HCT116 (cell line): ENCODE measurements at regions not wholly inside any gene's neighbourhood (a gene's known extent, or its start where the extent isn't known, plus 50 kb on each side); places are given as distances from the start of the nearest gene placed in this dataset.

Experiments
- ATAC-seq: fragments of 200-7000 bp; cut with Tn5 transposase; 2 replicates; pipeline ENCODE4 v1.9.1; 2020; ENCODE audit warnings: mild to moderate bottlenecking, moderate library complexity
- BruUV-seq: library from RNA; stranded (reverse); fragments of 400-500 nt; replicated peaks from 2 replicates; lab custom pipeline; 2021; lab: Mats Ljungman, UMichigan
- CTCF ChIA-PET: fragments of 300-600 bp; sonication (Branson Sonifier 250); formaldehyde crosslinking; loops from one replicate; lab custom pipeline; 2021; ENCODE audit warnings: antibody characterized with exemption; lab: Charles Lee
- POLR2A ChIA-PET: fragments of 300-600, 350-600 bp; sonication (Branson Sonifier 250); formaldehyde crosslinking; loops from one replicate; lab custom pipeline; 2021; ENCODE audit warnings: antibody characterized with exemption; lab: Charles Lee
- RAD21 ChIA-PET, 2 experiments: fragments of 300-600 bp; sonication (Branson Sonifier 250); formaldehyde crosslinking; loops; one replicate each; lab custom pipeline; 2023; ENCODE audit warnings: low total read pairs in 2 of 2; ENCODE audit not compliant: uncharacterized antibody in 2 of 2, unreplicated experiment in 2 of 2, low non-redundant PET in 1 of 2; lab: Charles Lee
- DNase-seq: peaks from one replicate; pipeline ENCODE4 v3.0.0-alpha.2; 2010; ENCODE audit warnings: low read depth, low spot score
- H2AFZ ChIP-seq: fragments of 200-600 bp; shearing (Covaris generic), sonication (generic); 2 replicates; pipeline ENCODE4 v1.6.1; 2017; ENCODE audit warnings: low read depth, mixed run types, mixed read lengths, antibody characterized with exemption, low read length; ENCODE audit not compliant: poor library complexity, severe bottlenecking
- H3K27ac ChIP-seq: 2 replicates; pipeline ENCODE4 v1.5.1; 2012; ENCODE audit warnings: low read depth, low read length
- H3K27me3 ChIP-seq: fragments of 200-600 bp; sonication (generic); 2 replicates; pipeline ENCODE4 v1.6.1; 2016; ENCODE audit warnings: mixed run types, low read length, mixed read lengths; ENCODE audit not compliant: insufficient read depth
- H3K36me3 ChIP-seq, 2 experiments: fragments of 200-500 bp in 1 of 2; fragments of 200-600 bp in 1 of 2; sonication (Bioruptor generic) in 1 of 2; sonication (generic) in 1 of 2; 2 replicates each; pipeline versions ENCODE4 v1.5.1 to v1.6.1; 2014 to 2016; ENCODE audit warnings: low read length in 2 of 2, inconsistent platforms in 1 of 2, mixed read lengths in 1 of 2, mixed run types in 1 of 2; ENCODE audit not compliant: insufficient read depth in 2 of 2, control insufficient read depth in 1 of 2
- H3K4me1 ChIP-seq, 2 experiments: fragments of 200-600 bp in 1 of 2; sonication (generic) in 1 of 2; 2 replicates each; pipeline versions ENCODE4 v1.5.1 to v1.6.1; 2012 to 2017; ENCODE audit warnings: low read length in 2 of 2, inconsistent platforms in 1 of 2, mild to moderate bottlenecking in 1 of 2, mixed read lengths in 1 of 2, mixed run types in 1 of 2, moderate library complexity in 1 of 2; ENCODE audit not compliant: insufficient read depth in 2 of 2, control insufficient read depth in 1 of 2
- H3K4me2 ChIP-seq: fragments of 200-600 bp; sonication (generic); 2 replicates; pipeline ENCODE4 v1.6.1; 2017; ENCODE audit warnings: mixed run types, low read length, mixed read lengths
- H3K4me3 ChIP-seq, 2 experiments: fragments of 200-600 bp in 1 of 2; sonication (generic) in 1 of 2; replicated peaks in 1 of 2; 2 replicates each; pipeline ENCODE4 v1.5.1; 2011 to 2016; ENCODE audit warnings: low read length in 2 of 2, control low read depth in 1 of 2, low read depth in 1 of 2, mild to moderate bottlenecking in 1 of 2, mixed read lengths in 1 of 2, mixed run types in 1 of 2
- H3K79me2 ChIP-seq: fragments of 200-600 bp; sonication (generic); 2 replicates; pipeline ENCODE4 v1.6.1; 2017; ENCODE audit warnings: mild to moderate bottlenecking, mixed run types, low read length, moderate library complexity, mixed read lengths; ENCODE audit not compliant: insufficient read depth
- H3K9ac ChIP-seq: fragments of 200-600 bp; sonication (generic); 2 replicates; pipeline ENCODE4 v1.6.1; 2016; ENCODE audit warnings: low read length, mixed read lengths
- H3K9me2 ChIP-seq: fragments of 200-600 bp; sonication (generic), shearing (Covaris generic); 2 replicates; pipeline ENCODE4 v1.6.1; 2017; ENCODE audit warnings: mixed run types, mild to moderate bottlenecking, moderate library complexity; ENCODE audit not compliant: insufficient read depth
- H3K9me3 ChIP-seq, 2 experiments: fragments of 200-500 bp in 1 of 2; fragments of 200-600 bp in 1 of 2; sonication (Bioruptor generic) in 1 of 2; sonication (generic) in 1 of 2; 2 replicates each; pipeline ENCODE4 v1.6.1; 2014 to 2017; ENCODE audit warnings: low read length in 2 of 2, mixed read lengths in 2 of 2, inconsistent platforms in 1 of 2, low read depth in 1 of 2, mild to moderate bottlenecking in 1 of 2, mixed run types in 1 of 2, moderate library complexity in 1 of 2; ENCODE audit not compliant: control insufficient read depth in 1 of 2, insufficient read depth in 1 of 2
- H4K20me1 ChIP-seq: fragments of 200-600 bp; sonication (generic), shearing (Covaris generic); 2 replicates; pipeline ENCODE4 v1.6.1; 2017; ENCODE audit warnings: mixed run types, mild to moderate bottlenecking, moderate library complexity; ENCODE audit not compliant: insufficient read depth
- CBX3 ChIP-seq: IDR thresholded peaks from 2 replicates; pipeline ENCODE4 v1.6.1; 2012; ENCODE audit warnings: low read depth
- CEBPB ChIP-seq: IDR thresholded peaks from 2 replicates; pipeline ENCODE4 v1.6.1; 2012; ENCODE audit warnings: low read depth
- EGR1 ChIP-seq: IDR thresholded peaks from 2 replicates; pipeline ENCODE4 v1.6.1; 2012; ENCODE audit warnings: low read depth
- ELF1 ChIP-seq: IDR thresholded peaks from 2 replicates; pipeline ENCODE4 v1.6.1; 2012; ENCODE audit warnings: low read depth, borderline replicate concordance
- EZH2 ChIP-seq: fragments of 200-600 bp; sonication (generic); IDR thresholded peaks from 2 replicates; pipeline ENCODE4 v1.6.1; 2017; ENCODE audit warnings: antibody characterized with exemption, mixed run types
- EZH2phosphoT487 ChIP-seq: fragments of 200-600 bp; IDR thresholded peaks from 2 replicates; pipeline ENCODE4 v1.6.1; 2018; ENCODE audit warnings: antibody characterized with exemption, borderline replicate concordance
- FOSL1 ChIP-seq: IDR thresholded peaks from 2 replicates; pipeline ENCODE4 v1.6.1; 2012; ENCODE audit warnings: low read depth
- JUND ChIP-seq: IDR thresholded peaks from 2 replicates; pipeline ENCODE4 v1.6.1; 2012
- POLR2A ChIP-seq: IDR thresholded peaks from 2 replicates; pipeline ENCODE4 v1.7.0; 2011; ENCODE audit warnings: borderline replicate concordance; ENCODE audit not compliant: insufficient read depth, insufficient read length; ENCODE audit errors: extremely low read depth
- POLR2AphosphoS5 ChIP-seq: IDR thresholded peaks from 2 replicates; pipeline ENCODE4 v1.6.1; 2011; ENCODE audit warnings: mild to moderate bottlenecking, low read depth, low read length, moderate library complexity
- RAD21 ChIP-seq: IDR thresholded peaks from 2 replicates; pipeline ENCODE4 v1.6.1; 2012; ENCODE audit warnings: low read depth, mild to moderate bottlenecking
- SP1 ChIP-seq: IDR thresholded peaks from 2 replicates; pipeline ENCODE4 v1.6.1; 2012; ENCODE audit warnings: low read depth
- ZFX ChIP-seq: fragments of 450-650 bp; IDR thresholded peaks from 2 replicates; pipeline ENCODE4 v1.6.1; 2017
- ZNF274 ChIP-seq: fragments of 200-500 bp; sonication (Bioruptor generic); IDR thresholded peaks from 2 replicates; pipeline ENCODE4 v1.6.1; 2014; ENCODE audit warnings: mild to moderate bottlenecking, low read depth, low read length, inconsistent platforms
- intact Hi-C: fragments of 100-400 bp; cut with micrococcal nuclease; formaldehyde crosslinking; loops from 2 replicates; pipeline ENCODE4 v1.10.0; 2022
- TF ChIP-seq, protein P1 (sequence below): IDR thresholded peaks from 2 replicates; pipeline ENCODE4 v1.6.1; 2011; ENCODE audit warnings: mild to moderate bottlenecking, low read length, moderate library complexity; ENCODE audit not compliant: insufficient replicate concordance; ENCODE audit errors: extremely low read depth

DNA sequence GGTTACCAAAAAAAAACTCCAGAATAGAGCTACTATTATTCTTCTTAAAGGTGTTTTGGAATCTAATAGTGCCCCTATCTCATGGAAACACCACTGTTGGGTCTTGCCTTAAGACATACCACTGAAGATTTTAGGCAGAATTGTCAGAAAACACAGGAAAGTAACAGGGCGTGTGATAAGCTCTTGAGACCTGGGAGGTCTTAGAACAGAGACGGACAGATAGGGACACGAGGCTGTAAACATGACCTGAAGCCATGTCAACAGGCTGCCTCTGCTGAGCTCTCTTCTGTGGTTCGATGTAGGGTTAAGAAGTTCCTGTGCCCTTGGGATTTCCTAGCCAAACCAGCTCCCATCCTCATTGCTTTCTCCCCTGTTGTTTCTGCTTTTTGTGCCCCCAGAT is 69.3 kb downstream of the CTSL start:
- intact Hi-C loops: no loop called here
- H3K4me1 ChIP-seq: peaks cover 5 to 22% of the 10 kb centered on the region in 2 experiments; a peak in 3 of 4 replicates
- no peak overlapping the region for H3K4me2 ChIP-seq
- H3K9ac ChIP-seq: no peak overlapping the region
- H3K27ac ChIP-seq: no peak overlapping the region
- RAD21 ChIA-PET: no interaction called here
- H3K4me3 ChIP-seq: no peak overlapping the region
- H3K9me3 ChIP-seq: no peaks in the 10 kb centered on the region
- H3K79me2 ChIP-seq: no peaks in the 10 kb centered on the region
- ATAC-seq: no peak
- TF ChIP-seq RAD21: no peak
- TF ChIP-seq EZH2phosphoT487: no peak
- no peak for TF ChIP-seq ZFX
- no peak for TF ChIP-seq ELF1
- TF ChIP-seq POLR2A: no peak
- no peak for TF ChIP-seq SP1
- TF ChIP-seq CBX3: no peak
- TF ChIP-seq JUND: no peak
- TF ChIP-seq, protein P1, sequence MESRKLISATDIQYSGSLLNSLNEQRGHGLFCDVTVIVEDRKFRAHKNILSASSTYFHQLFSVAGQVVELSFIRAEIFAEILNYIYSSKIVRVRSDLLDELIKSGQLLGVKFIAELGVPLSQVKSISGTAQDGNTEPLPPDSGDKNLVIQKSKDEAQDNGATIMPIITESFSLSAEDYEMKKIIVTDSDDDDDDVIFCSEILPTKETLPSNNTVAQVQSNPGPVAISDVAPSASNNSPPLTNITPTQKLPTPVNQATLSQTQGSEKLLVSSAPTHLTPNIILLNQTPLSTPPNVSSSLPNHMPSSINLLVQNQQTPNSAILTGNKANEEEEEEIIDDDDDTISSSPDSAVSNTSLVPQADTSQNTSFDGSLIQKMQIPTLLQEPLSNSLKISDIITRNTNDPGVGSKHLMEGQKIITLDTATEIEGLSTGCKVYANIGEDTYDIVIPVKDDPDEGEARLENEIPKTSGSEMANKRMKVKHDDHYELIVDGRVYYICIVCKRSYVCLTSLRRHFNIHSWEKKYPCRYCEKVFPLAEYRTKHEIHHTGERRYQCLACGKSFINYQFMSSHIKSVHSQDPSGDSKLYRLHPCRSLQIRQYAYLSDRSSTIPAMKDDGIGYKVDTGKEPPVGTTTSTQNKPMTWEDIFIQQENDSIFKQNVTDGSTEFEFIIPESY: no peak
- no peak for TF ChIP-seq EGR1
- no peak for TF ChIP-seq CEBPB
- TF ChIP-seq EZH2: no peak
- no peak for TF ChIP-seq FOSL1
- no peak for TF ChIP-seq ZNF274
- no peak for TF ChIP-seq POLR2AphosphoS5
- no TSS peak for BruUV-seq
- CTCF ChIA-PET: no interaction called here
- H3K9me2 ChIP-seq: no peaks in the 10 kb centered on the region
- no peaks in the 10 kb centered on the region for H3K36me3 ChIP-seq
- H4K20me1 ChIP-seq: no peaks in the 10 kb centered on the region
- no peak for DNase-seq
- H3K27me3 ChIP-seq: no peaks in the 10 kb centered on the region
- POLR2A ChIA-PET: no interaction called here
- H2AFZ ChIP-seq: no peak overlapping the region
